H1 (cell line): ENCODE measurements at regions not wholly inside any gene's neighbourhood (a gene's known extent, or its start where the extent isn't known, plus 50 kb on each side); places are given as distances from the start of the nearest gene placed in this dataset.

ENCODE experiments used
- CTCF ChIA-PET: fragments of 300-600 bp; sonication (Branson Sonifier 250); formaldehyde crosslinking; loops from one replicate; lab custom pipeline; 2021; ENCODE audit not compliant: partially characterized antibody; lab: Charles Lee
- POLR2A ChIA-PET: fragments of 300-600 bp; sonication (Branson Sonifier 250); formaldehyde crosslinking; loops from one replicate; lab custom pipeline; 2021; ENCODE audit warnings: inconsistent platforms; ENCODE audit not compliant: partially characterized antibody; lab: Charles Lee
- DNase-seq, 2 experiments: peaks; one replicate each; pipeline versions ENCODE4 v3.0.0 to v3.0.0-alpha.2; 2010 to 2022; ENCODE audit warnings: low spot score in 2 of 2, low read depth in 1 of 2, mixed read lengths in 1 of 2
- FAIRE-seq: peaks from 2 replicates; lab custom pipeline; 2011; peaks lifted over from hg19 to GRCh38; lab: Jason Lieb, UNC
- H2AFZ ChIP-seq: 2 replicates; pipeline ENCODE4 v1.8.1; 2012; ENCODE audit warnings: low read length, inconsistent platforms
- H2AK5ac ChIP-seq: 2 replicates; pipeline ENCODE4 v1.6.1; 2013; ENCODE audit warnings: low read depth, low read length
- H2BK120ac ChIP-seq: replicated peaks from 2 replicates; pipeline ENCODE3; 2013; ENCODE audit warnings: low read depth, low read length, inconsistent platforms
- H2BK12ac ChIP-seq: 2 replicates; pipeline ENCODE4 v1.6.1; 2013; ENCODE audit warnings: low read depth, low read length
- H2BK15ac ChIP-seq: 2 replicates; pipeline ENCODE4 v1.6.1; 2013; ENCODE audit warnings: low read length
- H2BK20ac ChIP-seq: 2 replicates; pipeline ENCODE4 v1.6.1; 2013; ENCODE audit warnings: low read length
- H2BK5ac ChIP-seq: 2 replicates; pipeline ENCODE4 v1.6.1; 2013; ENCODE audit warnings: low read depth, low read length
- H3K14ac ChIP-seq: 2 replicates; pipeline ENCODE4 v1.6.1; 2013; ENCODE audit warnings: inconsistent platforms; ENCODE audit not compliant: insufficient read length
- H3K18ac ChIP-seq: 2 replicates; pipeline ENCODE4 v1.6.1; 2013; ENCODE audit warnings: low read length; ENCODE audit errors: extremely low read depth
- H3K23ac ChIP-seq: 2 replicates; pipeline ENCODE4 v1.6.1; 2013; ENCODE audit warnings: inconsistent platforms; ENCODE audit not compliant: insufficient read length
- H3K23me2 ChIP-seq: 2 replicates; pipeline ENCODE4 v1.6.1; 2013; ENCODE audit warnings: low read depth, low read length
- H3K27ac ChIP-seq: 2 replicates; pipeline ENCODE4 v1.6.1; 2011; ENCODE audit warnings: low read depth, low read length, inconsistent platforms
- H3K27me3 ChIP-seq, 4 experiments: replicated peaks in 1 of 4; 1 replicate in 1 of 4; 2 replicates in 3 of 4; pipeline versions ENCODE4 v1.6.1 to v1.8.1; 2011 to 2013; ENCODE audit warnings: low read length in 3 of 4, mild to moderate bottlenecking in 3 of 4, inconsistent platforms in 2 of 4, mixed read lengths in 2 of 4, moderate library complexity in 1 of 4; ENCODE audit not compliant: control insufficient read depth in 3 of 4, insufficient read depth in 3 of 4; ENCODE audit errors: extremely low read depth in 1 of 4
- H3K36me3 ChIP-seq, 4 experiments: 2 replicates each; pipeline versions ENCODE4 v1.6.1 to v1.8.1; 2011 to 2013; ENCODE audit warnings: mild to moderate bottlenecking in 4 of 4, low read length in 3 of 4, moderate library complexity in 2 of 4, control low read depth in 1 of 4, inconsistent platforms in 1 of 4; ENCODE audit not compliant: insufficient read depth in 4 of 4, control insufficient read depth in 2 of 4
- H3K4ac ChIP-seq: replicated peaks from 2 replicates; pipeline ENCODE3; 2013; ENCODE audit warnings: low read length, low read depth, mixed read lengths, inconsistent platforms; ENCODE audit not compliant: insufficient read length
- H3K4me1 ChIP-seq, 4 experiments: replicated peaks in 1 of 4; 1 replicate in 1 of 4; 2 replicates in 3 of 4; pipeline versions ENCODE4 v1.6.1 to v1.8.1; 2011 to 2013; ENCODE audit warnings: low read length in 3 of 4, inconsistent platforms in 2 of 4, mixed read lengths in 1 of 4; ENCODE audit not compliant: insufficient read depth in 4 of 4, control insufficient read depth in 3 of 4
- H3K4me2 ChIP-seq, 2 experiments: 2 replicates each; pipeline versions ENCODE4 v1.6.1 to v1.8.1; 2011 to 2013; ENCODE audit warnings: low read depth in 2 of 2, low read length in 2 of 2, control low read depth in 1 of 2, inconsistent platforms in 1 of 2, mild to moderate bottlenecking in 1 of 2; ENCODE audit not compliant: insufficient read depth in 1 of 2
- H3K4me3 ChIP-seq, 4 experiments: fragments of 200-600, 300-600 bp in 1 of 4; sonication (generic), shearing (Covaris generic), sonication (Bioruptor Twin) in 1 of 4; 2 replicates each; pipeline versions ENCODE4 v1.5.1 to v1.8.1; 2011 to 2016; ENCODE audit warnings: low read length in 4 of 4, low read depth in 3 of 4, control low read depth in 2 of 4, inconsistent platforms in 2 of 4, mild to moderate bottlenecking in 2 of 4, mixed read lengths in 1 of 4, moderate library complexity in 1 of 4; ENCODE audit not compliant: insufficient read depth in 2 of 4; ENCODE audit errors: extremely low read depth in 1 of 4
- H3K56ac ChIP-seq: replicated peaks from 2 replicates; pipeline ENCODE3; 2013; ENCODE audit warnings: low read depth, mild to moderate bottlenecking, mixed read lengths, low read length, inconsistent platforms; ENCODE audit not compliant: insufficient read length
- H3K79me1 ChIP-seq: 2 replicates; pipeline ENCODE4 v1.6.1; 2013; ENCODE audit warnings: low read depth, low read length, control low read depth
- H3K79me2 ChIP-seq, 2 experiments: 2 replicates each; pipeline versions ENCODE4 v1.6.1 to v1.8.1; 2012 to 2013; ENCODE audit warnings: low read length in 2 of 2, mild to moderate bottlenecking in 2 of 2, inconsistent platforms in 1 of 2; ENCODE audit not compliant: insufficient read depth in 2 of 2, control insufficient read depth in 1 of 2
- H3K9ac ChIP-seq, 4 experiments: replicated peaks in 1 of 4; 1 replicate in 1 of 4; 2 replicates in 3 of 4; pipeline versions ENCODE4 v1.6.1 to v1.8.1; 2011 to 2013; ENCODE audit warnings: low read depth in 3 of 4, low read length in 3 of 4, control low read depth in 2 of 4, mild to moderate bottlenecking in 2 of 4, moderate library complexity in 2 of 4, inconsistent platforms in 1 of 4; ENCODE audit errors: extremely low read depth in 1 of 4
- H3K9me3 ChIP-seq, 2 experiments: 2 replicates each; pipeline versions ENCODE4 v1.6.1 to v1.8.1; 2012 to 2013; ENCODE audit warnings: mild to moderate bottlenecking in 2 of 2, moderate library complexity in 2 of 2, control low read depth in 1 of 2, inconsistent platforms in 1 of 2, low read depth in 1 of 2, low read length in 1 of 2, mixed read lengths in 1 of 2; ENCODE audit not compliant: insufficient read depth in 2 of 2
- H4K20me1 ChIP-seq, 2 experiments: replicated peaks in 1 of 2; 2 replicates each; pipeline versions ENCODE3 to v1.8.1; 2011 to 2013; ENCODE audit warnings: inconsistent platforms in 2 of 2, low read length in 2 of 2, mild to moderate bottlenecking in 1 of 2; ENCODE audit not compliant: insufficient read depth in 2 of 2, control insufficient read depth in 1 of 2
- H4K5ac ChIP-seq: 2 replicates; pipeline ENCODE4 v1.6.1; 2013; ENCODE audit warnings: low read length, low read depth, mixed read lengths, inconsistent platforms; ENCODE audit not compliant: insufficient read length
- H4K8ac ChIP-seq: 2 replicates; pipeline ENCODE4 v1.8.0; 2013; ENCODE audit warnings: mild to moderate bottlenecking, moderate library complexity, low read length, inconsistent platforms; ENCODE audit not compliant: insufficient read depth; ENCODE audit errors: extremely low read depth
- H4K91ac ChIP-seq: replicated peaks from 2 replicates; pipeline ENCODE3; 2013; ENCODE audit warnings: low read length, mixed read lengths, inconsistent platforms; ENCODE audit not compliant: insufficient read length
- ASH2L ChIP-seq: fragments of 200-600, 300-600 bp; sonication (generic); IDR thresholded peaks from one replicate; pipeline ENCODE4 v1.7.1; 2017; ENCODE audit warnings: low read length
- CHD1 ChIP-seq: IDR thresholded peaks from 2 replicates; pipeline ENCODE4 v1.6.1; 2012; ENCODE audit warnings: low read depth, low read length, improper control_type of control experiment
- HDAC2 ChIP-seq, 2 experiments: fragments of 300-600 bp in 1 of 2; sonication (generic) in 1 of 2; IDR thresholded peaks; 2 replicates each; pipeline ENCODE4 v1.6.1; 2011 to 2012; ENCODE audit warnings: low read depth in 2 of 2, low read length in 2 of 2, mild to moderate bottlenecking in 2 of 2, moderate library complexity in 2 of 2, borderline replicate concordance in 1 of 2, inconsistent platforms in 1 of 2
- JUND ChIP-seq: IDR thresholded peaks from 2 replicates; pipeline ENCODE4 v1.6.1; 2011; ENCODE audit warnings: mild to moderate bottlenecking, improper control_type of control experiment, low read length
- MAFK ChIP-seq: IDR thresholded peaks from 2 replicates; pipeline ENCODE4 v1.6.1; 2012; ENCODE audit warnings: low read depth, mild to moderate bottlenecking, improper control_type of control experiment, low read length
- RBBP5 ChIP-seq: IDR thresholded peaks from 2 replicates; pipeline ENCODE4 v1.7.1; 2012; ENCODE audit warnings: low read depth, mild to moderate bottlenecking, inconsistent platforms, low read length, moderate library complexity, borderline replicate concordance
- SP4 ChIP-seq: IDR thresholded peaks from 2 replicates; pipeline ENCODE4 v1.6.1; 2012; ENCODE audit warnings: low read length, inconsistent platforms
- TAF1 ChIP-seq: IDR thresholded peaks from 2 replicates; pipeline ENCODE4 v1.6.1; 2011; ENCODE audit warnings: mild to moderate bottlenecking, low read depth, low read length
- WGBS, 2 experiments: shearing (Covaris generic) in 1 of 2; methylation state at CpG; one replicate each; pipeline versions ENCODE4 v1.1.6 to v1.1.7; 2013 to 2015; ENCODE audit warnings: low lambda C conversion rate in 2 of 2, mixed read lengths in 2 of 2, inconsistent platforms in 1 of 2, low coverage in 1 of 2, missing lambda C conversion rate in 1 of 2; ENCODE audit not compliant: insufficient replicate concordance in 2 of 2, insufficient coverage in 1 of 2, insufficient read length in 1 of 2; ENCODE audit errors: extremely low coverage in 1 of 2, missing lambda C conversion rate in 1 of 2; 5-methylcytosine and 5-hydroxymethylcytosine counted together

DNA sequence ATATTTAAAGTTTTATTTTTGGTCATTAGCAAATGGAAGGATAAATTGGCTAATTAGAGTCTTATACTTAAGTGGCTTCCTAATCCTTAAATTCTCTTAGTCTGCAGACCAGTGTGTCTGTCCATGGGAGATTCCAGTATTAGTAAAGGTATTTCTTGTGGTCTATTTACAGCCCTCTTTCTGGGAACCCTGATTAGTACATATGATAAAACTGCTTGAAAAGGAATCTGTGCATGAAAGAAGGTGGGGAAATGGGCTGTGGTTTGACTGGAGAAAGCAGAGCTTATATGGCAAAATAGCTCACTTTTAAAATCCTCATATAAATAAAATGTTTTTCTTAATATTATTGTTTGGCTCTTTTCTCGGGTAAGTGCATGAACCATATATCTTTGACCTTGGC lies 124.5 kb upstream of the RHOBTB1 start:
- Histone ChIP-seq H2AK5ac (no peak overlapping the region), H2BK15ac (no peak overlapping the region), H3K18ac (no peak overlapping the region), H3K27me3 (no peaks in the 10 kb centered on the region), H2AFZ (no peak overlapping the region), H2BK12ac (no peak overlapping the region), H3K9ac (no peak overlapping the region), H3K36me3 (no peaks in the 10 kb centered on the region), H3K14ac (no peak overlapping the region), H4K20me1 (no peaks in the 10 kb centered on the region), H4K8ac (no peak overlapping the region), H3K79me2 (no peaks in the 10 kb centered on the region), H2BK120ac (no peak overlapping the region), H3K4me1 (no peaks in the 10 kb centered on the region), H3K79me1 (no peaks in the 10 kb centered on the region), H3K4me3 (no peak overlapping the region), H3K4ac (no peak overlapping the region), H3K9me3 (no peaks in the 10 kb centered on the region), H3K23ac (no peak overlapping the region), H3K23me2 (no peaks in the 10 kb centered on the region), H4K5ac (no peak overlapping the region), H2BK5ac (no peak overlapping the region), H3K27ac (no peak overlapping the region), H3K4me2 (no peak overlapping the region), H3K56ac (no peak overlapping the region), H4K91ac (no peak overlapping the region), H2BK20ac (no peak overlapping the region)
- ChIA-PET POLR2A (no interaction called here), CTCF (interaction anchor here (1.3 to 2.3 kb wide), 2 partner anchors 21 to 43 kb away, joined by 4 to 7 read pairs; no protein-coding TSS in a partner anchor)
- no peak for FAIRE-seq
- TF ChIP-seq SP4 (no peak), JUND (no peak), TAF1 (no peak), ASH2L (no peak), CHD1 (no peak), HDAC2 (IDR thresholded peaks at IDR 0.05; ENCODE audit: borderline replicate concordance in 1 of 2, low read depth in 2 of 2, low read length in 2 of 2) (no peak), RBBP5 (no peak), MAFK (no peak)
- 88% methylated on average over 1 of the region's 1 CpG; no CpG with 5 or more reads in 1 of the 2 experiments for WGBS, 2 experiments
- DNase-seq = no peak
